Endothelial cell of umbilical vein (primary cell): ENCODE measurements at regions not wholly inside any gene's neighbourhood (a gene's known extent, or its start where the extent isn't known, plus 50 kb on each side); places are given as distances from the start of the nearest gene placed in this dataset.

ENCODE experiments used
- BruUV-seq: library from RNA; stranded (reverse); fragments of 400-500 nt; replicated peaks from 2 replicates; lab custom pipeline; 2021; lab: Mats Ljungman, UMichigan
- CTCF ChIA-PET: fragments of 300-600, 350-600 bp; sonication (Branson Sonifier 250); formaldehyde crosslinking; loops from one replicate; lab custom pipeline; 2021; ENCODE audit warnings: antibody characterized with exemption, inconsistent platforms; lab: Charles Lee
- POLR2A ChIA-PET: fragments of 300-600, 350-600 bp; sonication (Branson Sonifier 250); formaldehyde crosslinking; loops from one replicate; lab custom pipeline; 2021; ENCODE audit warnings: antibody characterized with exemption, inconsistent platforms; lab: Charles Lee
- DNase-seq: peaks from one replicate; pipeline ENCODE4 v3.0.0-alpha.2; 2011; ENCODE audit warnings: low read depth, low spot score
- FAIRE-seq: peaks from 2 replicates; lab custom pipeline; 2011; peaks lifted over from hg19 to GRCh38; lab: Jason Lieb, UNC
- H2AFZ ChIP-seq: 2 replicates; pipeline ENCODE4 v1.6.0; 2012; ENCODE audit warnings: low read depth, low read length, control low read depth, inconsistent platforms
- H3K27ac ChIP-seq: 2 replicates; pipeline ENCODE4 v1.5.1; 2011; ENCODE audit warnings: low read depth, mild to moderate bottlenecking, control low read depth, low read length, moderate library complexity; ENCODE audit not compliant: insufficient read depth
- H3K27me3 ChIP-seq, 2 experiments: 2 replicates each; pipeline versions ENCODE4 v1.6.0 to v1.6.1; 2011; ENCODE audit warnings: low read length in 2 of 2, mixed read lengths in 1 of 2; ENCODE audit not compliant: control insufficient read depth in 2 of 2, insufficient read depth in 2 of 2
- H3K36me3 ChIP-seq, 2 experiments: 2 replicates in 1 of 2; 3 replicates in 1 of 2; pipeline ENCODE4 v1.5.1; 2011; ENCODE audit warnings: low read length in 2 of 2, mild to moderate bottlenecking in 1 of 2, moderate library complexity in 1 of 2; ENCODE audit not compliant: control insufficient read depth in 2 of 2, insufficient read depth in 2 of 2; ENCODE audit errors: extremely low read depth in 1 of 2
- H3K4me1 ChIP-seq: 3 replicates; pipeline ENCODE4 v1.5.1; 2011; ENCODE audit warnings: mild to moderate bottlenecking, low read length; ENCODE audit not compliant: control insufficient read depth, insufficient read depth; ENCODE audit errors: extremely low read depth
- H3K4me2 ChIP-seq: 2 replicates; pipeline ENCODE4 v1.6.1; 2011; ENCODE audit warnings: low read length, control low read depth, mixed read lengths; ENCODE audit not compliant: insufficient read depth
- H3K4me3 ChIP-seq, 3 experiments: fragments of 200-600 bp in 1 of 3; sonication (generic), shearing (Covaris generic) in 1 of 3; replicated peaks in 1 of 3; 2 replicates each; pipeline ENCODE4 v1.5.1; 2011 to 2016; ENCODE audit warnings: control low read depth in 3 of 3, low read length in 3 of 3, mild to moderate bottlenecking in 2 of 3, inconsistent platforms in 1 of 3, low read depth in 1 of 3, moderate library complexity in 1 of 3; ENCODE audit not compliant: insufficient read depth in 1 of 3
- H3K79me2 ChIP-seq: 2 replicates; pipeline ENCODE4 v1.6.0; 2012; ENCODE audit warnings: low read length, inconsistent platforms; ENCODE audit not compliant: control insufficient read depth, insufficient read depth
- H3K9ac ChIP-seq: replicated peaks from 2 replicates; pipeline ENCODE3; 2011; ENCODE audit warnings: low read length, control low read depth; ENCODE audit not compliant: insufficient read depth; ENCODE audit errors: extremely low read depth
- H3K9me1 ChIP-seq: replicated peaks from 3 replicates; pipeline ENCODE4 v1.6.0; 2011; ENCODE audit warnings: mild to moderate bottlenecking, low read length; ENCODE audit not compliant: control insufficient read depth, insufficient read depth; ENCODE audit errors: extremely low read depth
- H3K9me3 ChIP-seq: replicated peaks from 2 replicates; pipeline ENCODE4 v1.5.1; 2012; ENCODE audit warnings: low read length, inconsistent platforms; ENCODE audit not compliant: control insufficient read depth, insufficient read depth
- H4K20me1 ChIP-seq: replicated peaks from 2 replicates; pipeline ENCODE3; 2011; ENCODE audit warnings: mild to moderate bottlenecking, low read length; ENCODE audit not compliant: control insufficient read depth, insufficient read depth; ENCODE audit errors: extremely low read depth
- GATA2 ChIP-seq: IDR thresholded peaks from 2 replicates; pipeline ENCODE4 v1.7.0; 2011; ENCODE audit warnings: low read depth, mild to moderate bottlenecking, moderate library complexity, mixed read lengths, low read length; ENCODE audit not compliant: insufficient read length, insufficient read depth
- JUN ChIP-seq: IDR thresholded peaks from 2 replicates; pipeline ENCODE4 v1.6.1; 2011; ENCODE audit warnings: borderline replicate concordance, low read depth; ENCODE audit not compliant: insufficient read length, insufficient read depth
- MAX ChIP-seq: IDR thresholded peaks from 2 replicates; pipeline ENCODE4 v1.6.1; 2011; ENCODE audit not compliant: insufficient read depth, insufficient read length
- MYC ChIP-seq: IDR thresholded peaks from one replicate; pipeline ENCODE4 v1.6.1; 2011; ENCODE audit warnings: mild to moderate bottlenecking, low read depth, low read length
- POLR2A ChIP-seq: IDR thresholded peaks from 2 replicates; pipeline ENCODE4 v1.6.1; 2012; ENCODE audit warnings: low read depth, mild to moderate bottlenecking, control low read depth, low read length
- POLR2AphosphoS5 ChIP-seq: IDR thresholded peaks from 2 replicates; pipeline ENCODE4 v1.6.1; 2012; ENCODE audit warnings: low read depth, mild to moderate bottlenecking, control low read depth, low read length, moderate library complexity; ENCODE audit not compliant: insufficient read depth
- dilution Hi-C: fragments of 300-500 bp; cut with MboI; formaldehyde crosslinking; loops from one replicate; pipeline ENCODE4 v1.15.0; 2019; ENCODE audit warnings: low sequenced_read_pairs; ENCODE audit not compliant: extremely low pct_ligation_motif_present
- intact Hi-C: fragments of 100-400 bp; cut with micrococcal nuclease; formaldehyde crosslinking; loops from one replicate; pipeline ENCODE4 v1.10.0; 2022
- TF ChIP-seq, protein P1 (sequence below), 2 donors: IDR thresholded peaks; 1 replicate in 1 of 2; 2 replicates in 1 of 2; pipeline ENCODE4 v1.5.1; 2011; ENCODE audit warnings: low read length in 2 of 2, mild to moderate bottlenecking in 2 of 2, moderate library complexity in 2 of 2, control low read depth in 1 of 2, inconsistent platforms in 1 of 2, low read depth in 1 of 2; ENCODE audit not compliant: insufficient read depth in 1 of 2; ENCODE audit errors: extremely low read depth in 1 of 2

GRCh38 chr15:47194718-47195117 is 522.6 kb upstream of the SEMA6D start:
- Histone ChIP-seq H2AFZ (no peak overlapping the region), H3K9me3 (no peaks in the 10 kb centered on the region), H3K27me3 (no peaks in the 10 kb centered on the region), H3K4me1 (peaks cover 3% of the 10 kb centered on the region), H3K9ac (no peak overlapping the region), H4K20me1 (no peaks in the 10 kb centered on the region), H3K9me1 (no peaks in the 10 kb centered on the region), H3K4me3 (no peak overlapping the region), H3K79me2 (peaks cover 4% of the 10 kb centered on the region), H3K36me3 (no peaks in the 10 kb centered on the region), H3K4me2 (no peak overlapping the region), H3K27ac (no peak overlapping the region)
- FAIRE-seq, result peak; percentile 67
- intact Hi-C loops, result loop anchor here (5.0 to 10.0 kb wide), 4 partner anchors 228 to 1487 kb away; no protein-coding TSS in a partner anchor
- dilution Hi-C loops, result no loop called here
- no TSS peak for BruUV-seq
- ChIA-PET CTCF (interaction anchor here (0.5 to 5.4 kb wide), 13 partner anchors 10 to 1158 kb away, joined by 3 to 355 read pairs (median 5); partner anchors contain the start of gene SEMA6D), POLR2A (no interaction called here)
- peak; percentile 57 for DNase-seq
- TF ChIP-seq JUN (no peak), MYC (no peak), GATA2 (no peak), POLR2A (no peak), POLR2AphosphoS5 (no peak), MAX (no peak)
- TF ChIP-seq, protein P1, sequence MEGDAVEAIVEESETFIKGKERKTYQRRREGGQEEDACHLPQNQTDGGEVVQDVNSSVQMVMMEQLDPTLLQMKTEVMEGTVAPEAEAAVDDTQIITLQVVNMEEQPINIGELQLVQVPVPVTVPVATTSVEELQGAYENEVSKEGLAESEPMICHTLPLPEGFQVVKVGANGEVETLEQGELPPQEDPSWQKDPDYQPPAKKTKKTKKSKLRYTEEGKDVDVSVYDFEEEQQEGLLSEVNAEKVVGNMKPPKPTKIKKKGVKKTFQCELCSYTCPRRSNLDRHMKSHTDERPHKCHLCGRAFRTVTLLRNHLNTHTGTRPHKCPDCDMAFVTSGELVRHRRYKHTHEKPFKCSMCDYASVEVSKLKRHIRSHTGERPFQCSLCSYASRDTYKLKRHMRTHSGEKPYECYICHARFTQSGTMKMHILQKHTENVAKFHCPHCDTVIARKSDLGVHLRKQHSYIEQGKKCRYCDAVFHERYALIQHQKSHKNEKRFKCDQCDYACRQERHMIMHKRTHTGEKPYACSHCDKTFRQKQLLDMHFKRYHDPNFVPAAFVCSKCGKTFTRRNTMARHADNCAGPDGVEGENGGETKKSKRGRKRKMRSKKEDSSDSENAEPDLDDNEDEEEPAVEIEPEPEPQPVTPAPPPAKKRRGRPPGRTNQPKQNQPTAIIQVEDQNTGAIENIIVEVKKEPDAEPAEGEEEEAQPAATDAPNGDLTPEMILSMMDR (IDR thresholded peaks at IDR 0.05; ENCODE audit: extremely low read depth in 1 of 2, insufficient read depth in 1 of 2, low read depth in 1 of 2, low read length in 2 of 2), result peak; percentile 19 to 28
